Endothelial cell of umbilical vein (primary cell): ENCODE measurements at regions not wholly inside any gene's neighbourhood (a gene's known extent, or its start where the extent isn't known, plus 50 kb on each side); places are given as distances from the start of the nearest gene placed in this dataset.

Experiments
- EZH2 ChIP-seq: IDR thresholded peaks from 2 replicates; pipeline ENCODE4 v1.6.1; 2012; ENCODE audit warnings: borderline replicate concordance, low read depth, mild to moderate bottlenecking, moderate library complexity, low read length, inconsistent platforms; ENCODE audit not compliant: severe bottlenecking
- MYC ChIP-seq: IDR thresholded peaks from one replicate; pipeline ENCODE4 v1.6.1; 2011; ENCODE audit warnings: mild to moderate bottlenecking, low read depth, low read length
- POLR2A ChIP-seq: IDR thresholded peaks from 2 replicates; pipeline ENCODE4 v1.6.1; 2012; ENCODE audit warnings: low read depth, mild to moderate bottlenecking, control low read depth, low read length
- POLR2AphosphoS5 ChIP-seq: IDR thresholded peaks from 2 replicates; pipeline ENCODE4 v1.6.1; 2012; ENCODE audit warnings: low read depth, mild to moderate bottlenecking, control low read depth, low read length, moderate library complexity; ENCODE audit not compliant: insufficient read depth
- TF ChIP-seq, protein P1 (sequence below), 2 donors: IDR thresholded peaks; 1 replicate in 1 of 2; 2 replicates in 1 of 2; pipeline ENCODE4 v1.5.1; 2011; ENCODE audit warnings: low read length in 2 of 2, mild to moderate bottlenecking in 2 of 2, moderate library complexity in 2 of 2, control low read depth in 1 of 2, inconsistent platforms in 1 of 2, low read depth in 1 of 2; ENCODE audit not compliant: insufficient read depth in 1 of 2; ENCODE audit errors: extremely low read depth in 1 of 2

DNA sequence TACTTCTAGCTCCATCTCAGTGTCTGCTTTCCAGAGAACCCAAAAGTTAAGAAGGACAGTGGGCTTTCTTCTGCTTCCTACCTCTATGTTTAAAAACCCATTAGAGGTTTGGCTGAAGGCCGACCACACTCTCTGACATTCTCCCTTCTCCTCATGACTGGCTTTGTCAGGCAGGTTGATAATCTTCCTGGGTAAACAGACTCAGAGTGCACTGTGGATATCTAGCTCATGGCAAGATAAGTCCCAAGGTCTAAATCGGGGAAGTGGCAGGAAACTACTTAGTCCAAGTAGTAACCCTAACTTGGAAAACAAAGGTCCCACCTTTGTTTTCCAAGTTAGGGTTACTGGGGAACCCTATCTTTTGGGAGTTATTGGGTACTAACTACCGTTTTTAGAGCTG, 161.9 kb upstream of the SPAG17 start:
- no peak for TF ChIP-seq MYC
- no peak for TF ChIP-seq POLR2A
- no peak for TF ChIP-seq EZH2
- no peak for TF ChIP-seq POLR2AphosphoS5
- TF ChIP-seq, protein P1, sequence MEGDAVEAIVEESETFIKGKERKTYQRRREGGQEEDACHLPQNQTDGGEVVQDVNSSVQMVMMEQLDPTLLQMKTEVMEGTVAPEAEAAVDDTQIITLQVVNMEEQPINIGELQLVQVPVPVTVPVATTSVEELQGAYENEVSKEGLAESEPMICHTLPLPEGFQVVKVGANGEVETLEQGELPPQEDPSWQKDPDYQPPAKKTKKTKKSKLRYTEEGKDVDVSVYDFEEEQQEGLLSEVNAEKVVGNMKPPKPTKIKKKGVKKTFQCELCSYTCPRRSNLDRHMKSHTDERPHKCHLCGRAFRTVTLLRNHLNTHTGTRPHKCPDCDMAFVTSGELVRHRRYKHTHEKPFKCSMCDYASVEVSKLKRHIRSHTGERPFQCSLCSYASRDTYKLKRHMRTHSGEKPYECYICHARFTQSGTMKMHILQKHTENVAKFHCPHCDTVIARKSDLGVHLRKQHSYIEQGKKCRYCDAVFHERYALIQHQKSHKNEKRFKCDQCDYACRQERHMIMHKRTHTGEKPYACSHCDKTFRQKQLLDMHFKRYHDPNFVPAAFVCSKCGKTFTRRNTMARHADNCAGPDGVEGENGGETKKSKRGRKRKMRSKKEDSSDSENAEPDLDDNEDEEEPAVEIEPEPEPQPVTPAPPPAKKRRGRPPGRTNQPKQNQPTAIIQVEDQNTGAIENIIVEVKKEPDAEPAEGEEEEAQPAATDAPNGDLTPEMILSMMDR (IDR thresholded peaks at IDR 0.05; ENCODE audit: extremely low read depth in 1 of 2, insufficient read depth in 1 of 2, low read depth in 1 of 2, low read length in 2 of 2) = no peak
